Testis (tissue), 2 donors: ENCODE measurements at regions not wholly inside any gene's neighbourhood (a gene's known extent, or its start where the extent isn't known, plus 50 kb on each side); places are given as distances from the start of the nearest gene placed in this dataset.

ENCODE experiments used
- DNase-seq: peaks from one replicate; pipeline ENCODE4 v3.0.0-alpha.2; 2019
- H3K27ac ChIP-seq, 2 donors: fragments of 200-600 bp; sonication (generic); one replicate each; pipeline ENCODE4 v1.5.1; 2019
- H3K27me3 ChIP-seq: fragments of 200-600 bp; sonication (generic); one replicate; pipeline ENCODE4 v1.5.1; 2019
- H3K36me3 ChIP-seq: fragments of 200-600 bp; sonication (generic); one replicate; pipeline ENCODE4 v1.5.1; 2017; ENCODE audit warnings: low read depth; ENCODE audit errors: missing control alignments
- H3K4me1 ChIP-seq: fragments of 200-600 bp; sonication (generic); one replicate; pipeline ENCODE4 v1.5.1; 2019
- H3K4me3 ChIP-seq, 2 donors: fragments of 200-600 bp; sonication (generic); one replicate each; pipeline ENCODE4 v1.5.1; 2017 to 2019
- H3K9me3 ChIP-seq: fragments of 200-600 bp; sonication (generic); one replicate; pipeline ENCODE4 v1.5.1; 2017
- CTCF ChIP-seq, 3 experiments: fragments of 450-650 bp in 2 of 3; fragments of 200-600 bp in 1 of 3; sonication (generic) in 1 of 3; IDR thresholded peaks; one replicate each; pipeline ENCODE4 v1.5.1; 2016 to 2019; ENCODE audit warnings: antibody characterized with exemption in 3 of 3, mild to moderate bottlenecking in 2 of 3, moderate library complexity in 1 of 3
- POLR2A ChIP-seq: fragments of 450-650 bp; IDR thresholded peaks from one replicate; pipeline ENCODE4 v1.6.1; 2017; ENCODE audit warnings: antibody characterized with exemption, mild to moderate bottlenecking, moderate library complexity
- WGBS, 2 donors: methylation state at CpG; one replicate each; pipeline ENCODE4 v1.1.5; 2018; 5-methylcytosine and 5-hydroxymethylcytosine counted together
- intact Hi-C: fragments of 100-400 bp; cut with DNase I; formaldehyde crosslinking; loops from one replicate; pipeline ENCODE4 v1.15.1; 2023; ENCODE audit warnings: low total_unique reads

GRCh38 chr16:9031107-9031506 is 60.3 kb upstream of the HAPSTR1 start:
- Histone ChIP-seq H3K27ac (no peak overlapping the region), H3K4me3 (no peak overlapping the region), H3K4me1 (no peaks in the 10 kb centered on the region), H3K27me3 (no peaks in the 10 kb centered on the region), H3K36me3 (no peaks in the 10 kb centered on the region), H3K9me3 (no peaks in the 10 kb centered on the region)
- DNase-seq, result no peak
- intact Hi-C loops, result no loop called here
- no peak for TF ChIP-seq POLR2A
- 85 to 90% methylated on average over 3 of the region's 3 CpGs for WGBS, 2 donors

GRCh38 chr16:9033125-9033830 is 58.2 kb upstream of the HAPSTR1 start:
- peak; percentile 80 for DNase-seq
- TF ChIP-seq CTCF (IDR thresholded peaks at IDR 0.05), result peak in 2 of 3 experiments; percentile 9 to 39
- TF ChIP-seq POLR2A, result no peak
- WGBS, 2 donors, result 84 to 92% methylated on average over 10 of the region's 11 CpGs
- H3K27ac ChIP-seq, result no peak overlapping the region
- H3K36me3 ChIP-seq, result no peaks in the 10 kb centered on the region
- H3K4me1 ChIP-seq, result no peaks in the 10 kb centered on the region
- H3K9me3 ChIP-seq, result no peaks in the 10 kb centered on the region
- no peak overlapping the region for H3K4me3 ChIP-seq
- intact Hi-C loops, result no loop called here
- H3K27me3 ChIP-seq, result no peaks in the 10 kb centered on the region

GRCh38 chr16:9034056-9034455 is 57.4 kb upstream of the HAPSTR1 start:
- Histone ChIP-seq H3K27me3 (no peaks in the 10 kb centered on the region), H3K9me3 (no peaks in the 10 kb centered on the region), H3K27ac (no peak overlapping the region), H3K4me3 (no peak overlapping the region), H3K36me3 (no peaks in the 10 kb centered on the region), H3K4me1 (no peaks in the 10 kb centered on the region)
- no peak for DNase-seq
- TF ChIP-seq CTCF (IDR thresholded peaks at IDR 0.05) (no peak), POLR2A (no peak)
- intact Hi-C loops, result no loop called here
- WGBS, 2 donors, result 85 to 96% methylated on average over 8 of the region's 8 CpGs

- WGBS, 2 donors, result 89 to 90% methylated on average over 5 of the region's 5 CpGs
Observed at GRCh38 chr16:9035996-9036395, 55.4 kb upstream of the HAPSTR1 start.

GRCh38 chr16:9039210-9039609 is 52.2 kb upstream of the HAPSTR1 start:
- Histone ChIP-seq H3K4me1 (no peaks in the 10 kb centered on the region), H3K9me3 (no peaks in the 10 kb centered on the region), H3K27me3 (no peaks in the 10 kb centered on the region), H3K4me3 (no peak overlapping the region), H3K27ac (no peak overlapping the region), H3K36me3 (no peaks in the 10 kb centered on the region)
- no peak for TF ChIP-seq CTCF (IDR thresholded peaks at IDR 0.05)
- WGBS, 2 donors, result 67 to 76% methylated on average over 4 of the region's 4 CpGs
- no peak for DNase-seq
- intact Hi-C loops, result no loop called here

More at GRCh38 chr16:9035996-9036395, 55.4 kb upstream of the HAPSTR1 start:
- Histone ChIP-seq H3K36me3 (no peaks in the 10 kb centered on the region), H3K4me1 (no peaks in the 10 kb centered on the region), H3K27ac (no peak overlapping the region), H3K9me3 (no peaks in the 10 kb centered on the region), H3K4me3 (no peak overlapping the region), H3K27me3 (no peaks in the 10 kb centered on the region)
- no peak for DNase-seq
- intact Hi-C loops, result no loop called here
- TF ChIP-seq POLR2A, result no peak
- TF ChIP-seq CTCF (IDR thresholded peaks at IDR 0.05), result no peak
